ENCODE measurements at regions not wholly inside any gene's neighbourhood (a gene's known extent, or its start where the extent isn't known, plus 50 kb on each side); places are given as distances from the start of the nearest gene placed in this dataset.
"Not testable (repeated sequence)": the region's sequence is repeated elsewhere in the genome, so short reads cannot be mapped to it uniquely, and the experiment has no call there.

DNA sequence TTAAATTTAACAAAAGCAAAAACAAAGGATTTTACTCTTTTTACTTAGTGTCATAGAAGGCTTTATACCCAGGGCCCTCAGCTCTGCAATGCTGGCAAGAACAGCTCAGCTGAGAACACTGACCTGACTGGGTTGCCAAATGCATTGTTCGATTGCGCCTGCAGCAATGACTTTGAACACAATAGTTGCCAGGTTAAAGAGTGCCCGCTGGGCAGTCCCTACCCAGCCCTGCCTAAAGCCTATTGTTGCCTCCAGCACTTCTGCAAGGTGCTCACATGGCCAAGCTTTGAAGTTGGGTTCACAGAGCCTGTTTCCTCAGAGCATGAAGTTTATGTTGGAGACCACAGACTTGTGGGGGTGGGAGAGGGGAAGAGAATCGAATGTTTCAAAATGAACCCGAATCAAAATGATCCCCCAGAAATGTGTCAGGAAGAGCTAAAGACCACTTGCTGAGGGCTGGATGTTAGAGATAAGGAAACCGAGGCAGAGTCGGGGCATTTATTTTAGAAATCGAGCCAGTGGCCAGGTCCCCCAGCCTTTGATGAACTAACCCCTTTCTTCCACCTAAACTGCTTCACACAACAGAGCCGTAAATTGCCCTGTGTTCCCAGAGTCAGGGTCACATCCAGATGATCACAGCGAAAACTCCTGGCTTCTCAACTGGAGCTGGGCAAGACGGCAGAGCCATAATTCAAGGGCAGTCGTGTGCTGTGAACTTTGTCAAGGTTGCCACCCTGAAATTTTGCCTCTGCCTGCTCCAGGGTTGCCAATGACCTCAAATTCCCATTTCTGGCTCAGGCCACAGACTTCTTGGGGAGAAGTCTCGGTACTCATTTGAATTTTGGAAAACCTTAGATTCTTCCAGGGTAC lies 55.0 kb downstream of the FOXA2 start:
- ChIA-PET POLR2A (no interaction called here), CTCF (no interaction called here)
- no peaks in the 10 kb centered on the region for H3K4me1 Mint-ChIP-seq
- no peak for DNase-seq
- no peak overlapping the region for H3K4me3 Mint-ChIP-seq
- H3K27me3 Mint-ChIP-seq = no peaks in the 10 kb centered on the region
- no peaks in the 10 kb centered on the region for H3K9me3 Mint-ChIP-seq
- no peaks in the 10 kb centered on the region for H3K36me3 Mint-ChIP-seq (ENCODE audit: low read depth)
- no peak overlapping the region for H3K27ac Mint-ChIP-seq

DNA sequence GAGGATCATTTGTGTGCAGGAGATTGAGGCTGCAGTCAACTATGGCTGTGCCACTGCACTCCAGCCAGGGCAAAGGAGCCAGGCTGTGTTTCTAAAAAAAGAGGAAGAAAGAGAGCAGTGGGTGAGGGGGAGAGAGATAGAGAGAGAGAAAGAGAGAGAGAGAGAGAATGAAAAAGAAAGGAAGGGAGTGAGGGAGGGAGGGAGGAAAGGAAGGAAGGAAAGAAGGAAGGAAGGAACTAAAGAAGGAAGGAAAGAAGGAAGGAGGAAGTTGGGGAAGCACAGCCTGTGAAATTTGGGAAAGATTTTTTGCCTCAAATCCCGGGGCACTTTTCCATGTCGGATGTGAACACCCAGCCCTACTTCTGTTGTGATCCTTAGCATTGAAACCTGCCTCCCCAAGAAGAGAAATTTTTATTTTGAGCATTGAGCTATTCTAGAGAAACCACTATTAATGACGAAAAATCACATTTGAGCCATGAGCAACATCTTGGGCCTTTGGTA lies 57.8 kb downstream of the FOXA2 start:
- POLR2A ChIA-PET = no interaction called here
- Mint-ChIP-seq H3K27me3 (no peaks in the 10 kb centered on the region), H3K36me3 (ENCODE audit: low read depth) (no peaks in the 10 kb centered on the region), H3K4me1 (no peaks in the 10 kb centered on the region), H3K27ac (no peak overlapping the region), H3K4me3 (no peak overlapping the region), H3K9me3 (no peaks in the 10 kb centered on the region)
- DNase-seq = no peak
- CTCF ChIA-PET = no interaction called here

DNA sequence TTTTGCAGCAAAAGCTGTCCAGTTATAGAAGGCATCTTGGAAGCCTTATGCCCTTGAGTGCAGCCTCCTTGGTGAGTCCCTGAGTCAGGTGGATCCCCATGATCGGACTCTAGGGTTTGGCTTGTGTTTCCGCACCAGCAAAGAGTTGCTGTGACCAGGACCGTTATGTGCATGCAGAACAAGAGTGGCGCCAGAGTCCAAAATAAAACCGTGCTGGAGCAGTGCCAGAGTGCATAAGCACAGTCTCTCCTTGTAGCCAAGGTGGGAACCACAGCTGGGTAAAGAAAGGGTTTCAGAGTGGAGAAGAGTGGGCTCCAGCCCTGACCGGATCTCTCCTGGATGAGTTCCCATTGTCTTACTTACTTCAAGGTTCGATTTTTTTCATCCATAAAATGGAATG lies 58.6 kb downstream of the FOXA2 start:
- POLR2A ChIA-PET = no interaction called here
- Mint-ChIP-seq H3K9me3 (no peaks in the 10 kb centered on the region), H3K4me1 (no peaks in the 10 kb centered on the region), H3K4me3 (no peak overlapping the region), H3K27ac (no peak overlapping the region), H3K27me3 (no peaks in the 10 kb centered on the region), H3K36me3 (ENCODE audit: low read depth) (no peaks in the 10 kb centered on the region)
- DNase-seq = no peak
- CTCF ChIA-PET = no interaction called here

DNA sequence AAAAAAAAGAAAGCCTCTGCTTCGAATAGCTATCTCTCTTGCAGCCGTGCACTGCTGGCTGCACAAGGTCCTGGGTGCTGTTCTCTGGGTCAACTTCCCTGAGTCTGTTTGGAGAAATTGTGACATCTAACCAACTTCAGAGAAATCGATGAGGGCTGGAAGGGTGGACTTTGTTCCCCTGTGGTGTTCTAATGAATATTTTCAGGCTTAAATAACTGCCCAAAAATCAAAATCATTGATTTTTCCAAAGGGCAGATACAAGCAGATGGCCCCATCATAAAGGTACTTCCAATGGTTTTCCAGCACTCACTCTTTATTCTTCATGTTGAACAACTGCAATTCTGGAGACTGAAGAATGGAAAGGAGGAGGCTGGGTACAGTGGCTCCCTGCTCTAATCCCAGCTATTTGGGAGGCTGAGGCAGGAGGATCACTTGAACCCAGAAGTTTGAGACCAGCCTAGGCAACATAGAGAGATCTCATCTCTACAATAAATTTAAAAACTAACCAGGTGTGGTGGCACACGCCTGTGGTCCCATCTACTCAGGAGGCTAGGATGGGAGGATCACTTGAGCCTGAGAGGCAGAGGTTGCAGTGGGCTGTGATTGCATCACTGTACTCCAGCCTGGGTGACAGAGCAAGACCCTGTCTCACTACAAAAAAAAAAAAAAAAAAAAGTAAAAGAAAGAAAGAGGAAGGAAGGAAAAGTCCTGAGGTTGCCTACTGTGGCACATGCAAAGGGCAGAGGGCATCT lies 59.1 kb downstream of the FOXA2 start:
- no peak for DNase-seq
- Mint-ChIP-seq H3K4me1 (no peaks in the 10 kb centered on the region), H3K9me3 (no peaks in the 10 kb centered on the region), H3K4me3 (no peak overlapping the region), H3K27me3 (no peaks in the 10 kb centered on the region), H3K27ac (no peak overlapping the region), H3K36me3 (ENCODE audit: low read depth) (no peaks in the 10 kb centered on the region)
- POLR2A ChIA-PET = no interaction called here
- CTCF ChIA-PET = no interaction called here

DNA sequence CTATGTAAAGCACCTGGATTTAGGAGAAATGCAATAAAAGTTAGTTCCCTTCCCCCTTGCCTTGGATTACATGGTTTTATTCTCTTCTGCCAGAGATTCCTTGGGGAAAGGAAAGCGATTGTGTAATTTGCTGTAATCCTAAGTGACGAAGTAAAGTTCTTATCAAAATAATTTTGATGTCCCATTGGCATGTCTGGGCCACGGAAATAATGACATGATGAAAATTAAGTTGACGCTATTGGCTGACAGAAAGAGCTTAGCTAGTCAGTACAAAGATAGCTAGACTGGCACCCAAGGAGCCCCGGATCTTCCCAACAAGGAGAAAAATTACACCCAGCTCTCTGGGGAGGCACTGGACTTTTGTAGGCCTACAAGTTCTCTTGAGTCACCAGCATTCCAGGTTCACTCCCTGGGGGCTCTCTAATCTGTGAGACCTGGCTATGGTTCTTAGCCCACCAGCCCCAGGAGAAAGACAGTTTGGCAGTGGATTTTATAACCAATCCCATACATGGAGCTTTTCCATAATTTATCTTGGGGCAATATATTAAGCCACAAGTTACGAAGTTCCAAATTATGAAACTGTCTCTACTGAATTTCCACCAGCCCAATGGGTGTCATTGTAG lies 59.9 kb downstream of the FOXA2 start:
- DNase-seq = no peak
- H3K36me3 Mint-ChIP-seq (ENCODE audit: low read depth) = no peaks in the 10 kb centered on the region
- no peaks in the 10 kb centered on the region for H3K9me3 Mint-ChIP-seq
- ChIA-PET CTCF (no interaction called here), POLR2A (no interaction called here)
- no peak overlapping the region for H3K27ac Mint-ChIP-seq
- no peaks in the 10 kb centered on the region for H3K27me3 Mint-ChIP-seq
- no peaks in the 10 kb centered on the region for H3K4me1 Mint-ChIP-seq
- H3K4me3 Mint-ChIP-seq = no peak overlapping the region

DNA sequence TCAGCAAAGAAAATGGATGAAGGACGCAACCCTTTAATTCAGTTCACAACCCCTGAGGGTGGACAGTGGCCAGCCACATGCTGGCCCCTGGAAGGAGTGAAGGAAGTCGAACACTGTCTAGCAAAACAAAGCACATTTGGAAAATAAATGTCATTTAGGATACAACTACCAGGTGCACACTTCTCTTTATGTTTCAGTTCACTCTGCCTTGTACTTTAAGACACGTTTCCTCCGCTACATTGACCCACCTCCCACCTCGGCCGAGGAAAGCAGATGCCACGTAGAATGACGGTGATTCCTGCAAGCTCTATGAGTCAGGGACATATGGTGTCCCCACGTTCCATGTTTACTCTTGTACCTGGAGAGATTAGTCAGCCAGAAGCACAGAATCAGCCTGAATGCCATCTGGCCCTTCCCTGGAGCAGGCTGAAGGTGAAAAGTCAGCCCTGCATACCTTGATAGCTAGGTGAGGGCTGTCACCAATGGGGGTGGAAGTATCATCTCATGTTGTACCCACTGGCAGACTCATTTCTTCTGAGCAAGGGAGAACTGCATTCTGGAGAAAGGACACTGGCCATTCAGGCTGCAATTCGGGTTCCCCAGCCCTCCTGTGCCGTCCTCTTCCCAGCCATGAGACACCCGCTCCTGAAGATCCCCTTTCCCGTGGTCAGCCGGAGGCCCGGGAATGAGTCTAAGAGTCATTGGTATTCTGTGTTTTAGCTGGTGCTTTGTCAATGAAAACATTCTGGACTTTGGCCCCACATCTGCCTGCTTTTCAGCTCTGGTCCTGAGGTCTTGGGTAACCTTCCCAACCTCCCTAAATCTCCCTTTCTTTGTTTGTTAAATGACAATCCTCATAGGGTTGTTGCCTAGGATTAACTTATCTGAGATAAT lies 60.6 kb downstream of the FOXA2 start:
- H3K9me3 Mint-ChIP-seq = no peaks in the 10 kb centered on the region
- H3K36me3 Mint-ChIP-seq (ENCODE audit: low read depth) = no peaks in the 10 kb centered on the region
- POLR2A ChIA-PET = no interaction called here
- H3K4me1 Mint-ChIP-seq = no peaks in the 10 kb centered on the region
- no peak overlapping the region for H3K4me3 Mint-ChIP-seq
- no peaks in the 10 kb centered on the region for H3K27me3 Mint-ChIP-seq
- no peak overlapping the region for H3K27ac Mint-ChIP-seq
- CTCF ChIA-PET = no interaction called here
- no peak for DNase-seq

DNA sequence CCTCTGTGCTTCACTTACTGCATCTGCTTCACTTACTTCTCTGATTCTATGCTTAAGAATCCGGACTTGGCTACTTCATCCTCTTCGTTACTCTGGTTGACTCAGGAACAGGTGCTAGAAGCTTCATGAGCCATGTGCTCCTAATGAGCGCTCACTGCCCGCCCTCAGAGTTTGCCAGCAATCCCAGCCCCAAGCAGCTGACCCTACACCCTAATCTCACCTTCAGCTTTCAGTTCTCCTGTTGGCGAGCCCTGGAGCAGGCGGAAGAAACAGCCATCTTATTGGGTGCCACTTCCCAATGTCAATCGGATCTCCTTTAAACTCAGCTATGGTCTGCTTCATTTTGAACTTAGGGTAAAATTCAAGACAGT lies 61.3 kb downstream of the FOXA2 start:
- Mint-ChIP-seq H3K27me3 (no peaks in the 10 kb centered on the region), H3K4me1 (no peaks in the 10 kb centered on the region), H3K27ac (no peak overlapping the region), H3K36me3 (ENCODE audit: low read depth) (no peaks in the 10 kb centered on the region), H3K9me3 (no peaks in the 10 kb centered on the region), H3K4me3 (no peak overlapping the region)
- no peak for DNase-seq
- POLR2A ChIA-PET = no interaction called here
- CTCF ChIA-PET = no interaction called here

DNA sequence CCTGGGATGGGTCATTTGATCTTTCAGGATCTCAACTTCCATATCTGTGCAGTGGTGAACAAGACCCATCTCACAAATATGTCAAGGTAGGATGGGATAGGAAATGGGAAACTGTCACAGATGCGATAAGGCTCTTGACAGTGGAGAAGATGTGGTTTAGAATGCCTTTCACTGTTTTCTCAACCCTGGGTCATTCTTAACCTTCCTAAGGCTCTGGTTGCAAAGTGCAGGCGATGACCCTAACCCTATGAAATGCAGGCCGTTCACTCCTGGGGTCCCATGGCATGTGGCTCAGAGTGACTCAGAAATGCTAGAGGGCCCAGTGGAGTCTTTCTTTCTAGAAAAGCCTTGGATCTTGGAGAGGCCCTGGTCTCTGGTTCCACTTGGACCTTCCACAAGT lies 61.7 kb downstream of the FOXA2 start:
- H3K4me1 Mint-ChIP-seq = no peaks in the 10 kb centered on the region
- no peaks in the 10 kb centered on the region for H3K27me3 Mint-ChIP-seq
- no peaks in the 10 kb centered on the region for H3K9me3 Mint-ChIP-seq
- H3K36me3 Mint-ChIP-seq (ENCODE audit: low read depth) = no peaks in the 10 kb centered on the region
- H3K4me3 Mint-ChIP-seq = no peak overlapping the region
- ChIA-PET CTCF (no interaction called here), POLR2A (no interaction called here)
- no peak overlapping the region for H3K27ac Mint-ChIP-seq
- no peak for DNase-seq

DNA sequence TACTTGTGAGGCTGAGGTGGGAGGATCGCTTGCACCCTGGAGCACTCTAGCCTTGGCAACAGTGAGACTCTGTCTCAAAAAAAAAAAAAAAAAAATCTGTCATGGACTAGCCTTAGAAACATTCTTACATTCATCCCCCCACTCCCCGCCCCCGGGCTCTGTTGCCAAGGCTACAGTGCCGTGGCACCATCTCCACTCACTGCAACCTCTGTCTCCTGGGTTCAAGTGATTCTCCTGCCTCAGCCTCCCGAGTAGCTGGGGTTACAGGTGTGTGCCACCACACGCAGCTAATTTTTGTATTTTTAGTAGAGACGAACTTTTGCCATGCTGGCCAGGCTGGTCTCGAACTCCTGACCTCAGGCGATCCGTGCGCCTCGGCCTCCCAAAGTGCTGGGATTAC lies 62.4 kb downstream of the FOXA2 start:
- CTCF ChIA-PET; H3K27me3 Mint-ChIP-seq; H3K4me1 Mint-ChIP-seq; H3K4me3 Mint-ChIP-seq; H3K36me3 Mint-ChIP-seq (ENCODE audit: low read depth); H3K27ac Mint-ChIP-seq; POLR2A ChIA-PET; H3K9me3 Mint-ChIP-seq; DNase-seq: not testable (repeated sequence)

DNA sequence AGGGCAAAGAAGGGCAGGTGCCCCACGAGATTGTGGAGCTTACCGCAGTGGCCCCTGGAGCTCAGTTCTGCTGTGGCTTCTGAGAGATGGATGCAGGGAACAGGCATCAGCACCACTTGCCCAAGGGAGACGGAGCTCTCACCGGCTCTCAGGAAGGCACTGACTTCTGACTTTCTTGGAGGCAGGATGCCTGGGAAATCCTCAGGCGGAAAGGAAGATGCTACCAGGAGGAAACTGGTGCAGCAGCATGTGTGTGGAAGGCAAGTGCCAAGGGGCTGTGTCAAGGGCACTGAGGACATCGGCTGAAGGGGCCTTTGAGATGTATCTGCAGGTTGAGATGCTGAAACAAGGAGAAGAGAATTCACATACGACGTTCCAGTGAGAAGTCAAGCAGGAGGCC lies 64.0 kb downstream of the FOXA2 start:
- ChIA-PET POLR2A (no interaction called here), CTCF (no interaction called here)

DNA sequence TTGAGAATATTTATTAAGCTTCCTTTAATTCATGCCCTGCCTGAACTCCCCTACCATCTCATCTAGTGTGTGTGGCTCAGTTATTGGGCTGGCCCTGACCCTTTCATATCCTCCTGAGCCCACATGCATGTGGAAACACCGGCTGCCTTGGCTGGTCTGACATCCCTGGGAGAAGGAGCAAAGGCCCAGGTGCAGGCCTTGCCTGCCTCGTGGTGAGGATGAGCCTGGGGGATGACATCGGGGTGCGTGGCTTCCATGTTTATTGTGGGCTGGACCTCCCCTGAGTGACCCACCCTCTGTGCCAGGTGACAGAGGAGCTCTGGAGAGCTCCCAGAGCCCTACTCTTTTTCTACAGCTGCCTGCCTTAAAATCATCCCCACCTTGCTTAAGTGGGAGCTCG lies 69.1 kb downstream of the FOXA2 start:
- Mint-ChIP-seq H3K36me3 (ENCODE audit: low read depth) (no peaks in the 10 kb centered on the region), H3K9me3 (no peaks in the 10 kb centered on the region), H3K27ac (no peak overlapping the region), H3K27me3 (no peaks in the 10 kb centered on the region), H3K4me1 (no peaks in the 10 kb centered on the region), H3K4me3 (no peak overlapping the region)
- DNase-seq = no peak
- ChIA-PET POLR2A (no interaction called here), CTCF (no interaction called here)

More for the DNA sequence above, 64.0 kb downstream of the FOXA2 start:
- no peak for DNase-seq
- Mint-ChIP-seq H3K4me1 (no peaks in the 10 kb centered on the region), H3K4me3 (no peak overlapping the region), H3K27me3 (no peaks in the 10 kb centered on the region), H3K27ac (no peak overlapping the region), H3K36me3 (ENCODE audit: low read depth) (no peaks in the 10 kb centered on the region), H3K9me3 (no peaks in the 10 kb centered on the region)

DNA sequence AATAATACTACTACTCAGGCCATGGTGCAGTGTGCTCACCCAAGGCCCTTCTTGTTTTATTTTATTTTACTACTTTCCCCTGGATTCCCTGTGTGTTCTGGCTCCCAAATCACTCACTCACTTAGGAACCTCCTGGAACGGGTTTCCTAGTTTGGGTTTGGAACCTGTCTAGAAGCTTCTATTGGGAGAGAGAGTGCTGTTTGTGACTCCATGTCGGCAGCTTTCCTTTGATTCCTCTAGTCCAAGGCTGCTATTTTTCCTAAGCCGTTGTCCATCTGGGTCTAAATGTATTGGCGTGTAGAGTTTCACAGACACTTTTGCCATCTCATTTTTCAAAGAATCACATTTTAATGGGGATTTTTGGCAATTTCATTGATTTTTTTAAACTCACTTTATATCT lies 70.8 kb downstream of the FOXA2 start:
- H3K27me3 Mint-ChIP-seq = no peaks in the 10 kb centered on the region
- CTCF ChIA-PET = interaction anchor here (0.6 kb wide), 1 partner anchor 932 kb away, joined by 3 read pairs; no protein-coding TSS in a partner anchor
- H3K4me1 Mint-ChIP-seq = no peaks in the 10 kb centered on the region
- H3K36me3 Mint-ChIP-seq (ENCODE audit: low read depth) = no peaks in the 10 kb centered on the region
- no peak overlapping the region for H3K27ac Mint-ChIP-seq
- no peak for DNase-seq
- POLR2A ChIA-PET = no interaction called here
- H3K4me3 Mint-ChIP-seq = no peak overlapping the region
- no peaks in the 10 kb centered on the region for H3K9me3 Mint-ChIP-seq

Data from activated CD4-positive, alpha-beta T cell treated with anti-CD3 and anti-CD28 coated beads, Interleukin-2, amount 10 ng/mL, durations not matched to agents 7 days and 5 days (primary cell).